ENCODE measurements at regions not wholly inside any gene's neighbourhood (a gene's known extent, or its start where the extent isn't known, plus 50 kb on each side); places are given as distances from the start of the nearest gene placed in this dataset.

DNA sequence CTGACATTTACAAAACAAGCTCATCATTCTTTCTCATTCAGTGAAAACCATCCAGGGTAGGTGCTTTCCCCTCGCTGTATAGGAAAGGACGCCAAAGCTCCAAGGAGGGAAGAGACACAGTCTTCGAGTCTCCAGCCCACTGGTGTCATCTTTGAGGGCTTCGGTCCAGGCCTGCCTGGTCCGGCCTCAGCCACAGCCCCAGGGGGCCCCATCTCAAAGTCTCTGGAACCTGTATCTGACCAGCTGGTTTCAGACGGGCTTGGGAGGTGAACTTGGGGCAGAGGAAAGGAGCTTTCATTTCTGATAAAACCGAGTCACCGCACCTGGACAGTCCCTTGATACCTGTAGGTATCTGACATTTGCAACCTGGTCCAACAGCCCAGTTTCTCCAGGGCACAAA lies 229.5 kb upstream of the RTL1 start:
- H3K4me1 ChIP-seq: no peaks in the 10 kb centered on the region
- no peak overlapping the region for H3K4me3 ChIP-seq
- no peaks in the 10 kb centered on the region for H3K9me3 ChIP-seq
- TF ChIP-seq, protein P1, sequence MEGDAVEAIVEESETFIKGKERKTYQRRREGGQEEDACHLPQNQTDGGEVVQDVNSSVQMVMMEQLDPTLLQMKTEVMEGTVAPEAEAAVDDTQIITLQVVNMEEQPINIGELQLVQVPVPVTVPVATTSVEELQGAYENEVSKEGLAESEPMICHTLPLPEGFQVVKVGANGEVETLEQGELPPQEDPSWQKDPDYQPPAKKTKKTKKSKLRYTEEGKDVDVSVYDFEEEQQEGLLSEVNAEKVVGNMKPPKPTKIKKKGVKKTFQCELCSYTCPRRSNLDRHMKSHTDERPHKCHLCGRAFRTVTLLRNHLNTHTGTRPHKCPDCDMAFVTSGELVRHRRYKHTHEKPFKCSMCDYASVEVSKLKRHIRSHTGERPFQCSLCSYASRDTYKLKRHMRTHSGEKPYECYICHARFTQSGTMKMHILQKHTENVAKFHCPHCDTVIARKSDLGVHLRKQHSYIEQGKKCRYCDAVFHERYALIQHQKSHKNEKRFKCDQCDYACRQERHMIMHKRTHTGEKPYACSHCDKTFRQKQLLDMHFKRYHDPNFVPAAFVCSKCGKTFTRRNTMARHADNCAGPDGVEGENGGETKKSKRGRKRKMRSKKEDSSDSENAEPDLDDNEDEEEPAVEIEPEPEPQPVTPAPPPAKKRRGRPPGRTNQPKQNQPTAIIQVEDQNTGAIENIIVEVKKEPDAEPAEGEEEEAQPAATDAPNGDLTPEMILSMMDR (IDR thresholded peaks at IDR 0.05): no peak
- intact Hi-C loops (cut with DNase I): no loop called here
- no peaks in the 10 kb centered on the region for H3K36me3 ChIP-seq
- H3K27ac ChIP-seq: no peak overlapping the region
- no peak for ATAC-seq
- peaks cover 0 to 45% of the 10 kb centered on the region in 2 donors for H3K27me3 ChIP-seq
- peak in 1 of 4 donors; percentile 29 for DNase-seq

DNA sequence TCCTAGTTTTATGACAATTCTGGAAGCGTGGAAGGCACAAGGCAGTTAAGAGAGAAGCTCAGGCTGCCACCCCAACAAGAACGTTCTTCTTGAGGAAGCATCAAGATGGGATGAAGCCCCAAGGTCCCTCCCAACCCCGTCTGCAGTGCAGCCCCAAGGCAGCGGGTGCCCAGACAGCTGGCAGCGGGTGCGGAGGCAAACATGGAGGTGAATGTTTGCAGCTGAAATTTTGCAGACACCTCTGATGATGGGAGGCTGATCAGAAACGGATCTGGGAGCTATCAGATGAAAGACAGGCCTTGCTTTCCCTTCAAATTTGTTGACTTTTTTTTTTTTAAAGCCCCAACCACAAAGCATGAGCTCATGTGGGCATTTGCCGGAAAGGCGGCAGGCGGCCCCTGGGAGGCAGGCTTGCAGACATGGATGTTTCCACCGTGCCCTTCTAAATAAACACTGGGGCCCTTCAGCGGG lies 230.7 kb upstream of the RTL1 start:
- no peaks in the 10 kb centered on the region for H3K36me3 ChIP-seq
- H3K4me1 ChIP-seq: no peaks in the 10 kb centered on the region
- DNase-seq (peak in 1 of 4 donors; percentile 49), ATAC-seq (no peak)
- TF ChIP-seq, protein P1 (IDR thresholded peaks at IDR 0.05): no peak
- H3K27ac ChIP-seq: no peak overlapping the region
- no peaks in the 10 kb centered on the region for H3K9me3 ChIP-seq
- intact Hi-C loops (cut with DNase I): no loop called here
- no peak overlapping the region for H3K4me3 ChIP-seq
- H3K27me3 ChIP-seq: peaks cover 0 to 34% of the 10 kb centered on the region in 2 donors

DNA sequence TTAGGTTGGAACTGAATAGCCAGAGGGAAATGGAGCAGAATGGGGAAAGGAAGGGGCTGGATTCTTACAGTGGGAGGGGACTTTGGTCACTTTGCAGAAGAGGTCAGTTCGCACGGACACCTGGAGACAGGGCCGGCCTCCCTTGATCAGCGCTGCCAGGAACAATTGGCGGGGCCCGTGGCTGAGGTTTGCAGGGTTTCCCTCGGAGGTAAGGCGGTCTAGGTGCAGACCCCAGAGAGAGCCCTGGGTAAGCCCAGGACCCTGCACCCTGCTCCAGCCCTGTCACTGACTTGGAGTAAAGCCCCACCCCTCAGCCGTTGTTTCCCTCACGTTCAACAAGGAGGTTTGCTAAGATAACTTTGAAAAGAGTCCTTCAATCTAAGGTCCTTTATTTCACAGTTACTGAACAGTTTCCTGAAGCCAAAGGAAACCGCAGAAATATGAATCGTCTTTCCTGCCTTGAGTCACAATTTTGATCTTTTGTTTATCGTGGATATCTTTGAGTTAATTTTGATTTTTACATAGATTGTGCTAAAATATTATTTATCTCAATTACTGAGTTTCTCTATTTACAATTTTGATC lies 231.4 kb upstream of the RTL1 start:
- ATAC-seq (no peak), DNase-seq (peak in 1 of 4 donors; percentile 51)
- H3K27ac ChIP-seq: no peak overlapping the region
- no peaks in the 10 kb centered on the region for H3K4me1 ChIP-seq
- H3K36me3 ChIP-seq: no peaks in the 10 kb centered on the region
- intact Hi-C loops (cut with DNase I): no loop called here
- H3K27me3 ChIP-seq: peaks cover 0 to 29% of the 10 kb centered on the region in 2 donors
- no peaks in the 10 kb centered on the region for H3K9me3 ChIP-seq
- H3K4me3 ChIP-seq: no peak overlapping the region
- TF ChIP-seq, protein P1 (IDR thresholded peaks at IDR 0.05): no peak

DNA sequence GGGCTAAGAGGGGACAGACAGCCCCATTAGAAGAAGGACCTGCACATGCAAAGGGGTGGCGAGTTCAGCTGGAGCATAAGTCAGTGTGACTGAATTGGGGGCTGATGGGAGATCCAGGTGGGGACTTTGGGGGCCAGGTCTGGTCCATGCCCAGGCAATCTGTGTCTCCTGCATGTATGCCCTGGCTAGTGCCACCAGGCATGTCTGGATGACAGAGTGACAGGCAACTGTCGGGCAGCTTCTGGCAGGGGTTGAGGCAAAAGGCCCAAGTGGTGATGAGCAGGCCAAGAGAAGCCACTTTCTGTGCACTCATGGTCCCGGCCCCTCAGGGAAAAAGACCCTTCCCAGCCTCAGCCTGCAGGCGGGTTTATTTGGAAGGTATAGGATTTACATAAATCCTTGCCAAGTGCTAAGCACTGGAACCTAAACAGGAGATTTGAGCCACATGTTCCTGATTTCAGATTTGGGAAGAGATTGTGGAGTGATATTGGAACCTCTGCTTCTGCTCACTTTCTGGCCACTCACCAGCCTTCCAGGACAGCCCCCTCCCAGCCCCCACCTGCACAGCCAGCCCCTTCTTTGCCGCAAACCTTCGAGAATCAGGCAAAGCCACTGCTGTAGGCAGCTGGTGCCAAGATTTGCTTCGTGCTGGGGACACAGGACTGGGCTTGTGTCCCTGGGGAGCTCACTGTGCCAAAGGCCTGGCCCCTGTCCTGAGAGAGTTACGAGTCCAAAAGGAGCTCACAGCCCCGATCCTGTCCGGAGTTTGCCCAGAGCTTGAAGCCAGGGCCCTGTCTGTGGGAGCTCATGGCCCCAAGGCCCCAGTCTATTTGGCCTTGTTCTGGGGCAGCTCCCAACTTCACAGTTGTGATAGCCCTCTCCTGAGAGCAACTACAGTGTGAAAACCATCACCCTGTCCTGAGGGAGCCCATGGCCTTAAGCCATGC lies 232.5 kb upstream of the RTL1 start:
- TF ChIP-seq, protein P1 (IDR thresholded peaks at IDR 0.05): no peak
- H3K4me3 ChIP-seq: no peak overlapping the region
- no peaks in the 10 kb centered on the region for H3K4me1 ChIP-seq
- no peak for ATAC-seq
- peaks cover 0 to 24% of the 10 kb centered on the region in 2 donors for H3K27me3 ChIP-seq
- DNase-seq: peak in 1 of 4 donors; percentile 37
- peaks cover 0 to under 1% of the 10 kb centered on the region in 2 donors for H3K9me3 ChIP-seq
- H3K36me3 ChIP-seq: no peaks in the 10 kb centered on the region
- no peak overlapping the region for H3K27ac ChIP-seq
- intact Hi-C loops (cut with DNase I): no loop called here

DNA sequence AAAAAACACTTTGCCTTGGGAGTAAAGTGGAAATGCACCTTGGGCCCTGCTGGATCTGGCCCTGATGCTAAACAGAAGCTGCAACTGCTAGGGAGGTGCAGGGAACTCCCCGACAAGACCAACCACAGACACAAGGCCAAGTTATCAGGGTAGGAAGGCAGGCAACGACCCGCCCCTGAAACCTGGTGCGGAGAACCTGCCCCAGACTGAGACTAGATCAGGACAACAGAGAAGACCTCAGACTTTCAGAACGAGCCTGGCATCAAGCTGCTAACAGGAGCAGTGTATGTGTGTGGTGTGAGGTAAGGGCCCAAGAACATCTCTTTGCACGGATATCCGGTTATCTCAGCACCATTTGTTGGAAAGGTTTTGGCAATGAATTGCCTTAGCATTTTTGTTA lies 233.7 kb upstream of the RTL1 start:
- H3K27me3 ChIP-seq: peaks cover 0 to 19% of the 10 kb centered on the region in 2 donors
- peaks cover 0 to 12% of the 10 kb centered on the region in 2 donors for H3K9me3 ChIP-seq
- no peaks in the 10 kb centered on the region for H3K4me1 ChIP-seq
- DNase-seq (peak in 1 of 4 donors; percentile 21), ATAC-seq (no peak)
- TF ChIP-seq, protein P1 (IDR thresholded peaks at IDR 0.05): no peak
- intact Hi-C loops (cut with DNase I): no loop called here
- no peak overlapping the region for H3K4me3 ChIP-seq
- no peaks in the 10 kb centered on the region for H3K36me3 ChIP-seq
- H3K27ac ChIP-seq: no peak overlapping the region

All from left lung (tissue), 4 donors.